KMS-11 (cell line): ENCODE measurements at regions not wholly inside any gene's neighbourhood (a gene's known extent, or its start where the extent isn't known, plus 50 kb on each side); places are given as distances from the start of the nearest gene placed in this dataset.

Experiments used
- H2AFZ ChIP-seq: fragments of 200-600 bp; sonication (generic); 2 replicates; pipeline ENCODE4 v1.6.1; 2016; ENCODE audit warnings: antibody characterized with exemption, mixed run types, low read depth
- H3K27ac ChIP-seq: fragments of 200-600 bp; sonication (generic); 2 replicates; pipeline ENCODE4 v1.6.1; 2016; ENCODE audit warnings: mild to moderate bottlenecking, mixed run types
- H3K27me3 ChIP-seq: fragments of 200-600 bp; sonication (generic); 2 replicates; pipeline ENCODE4 v1.6.1; 2017; ENCODE audit warnings: mild to moderate bottlenecking, low read depth, mixed run types, moderate library complexity; ENCODE audit not compliant: insufficient read depth
- H3K36me3 ChIP-seq: fragments of 200-600 bp; sonication (generic); 2 replicates; pipeline ENCODE4 v1.6.1; 2017; ENCODE audit warnings: mild to moderate bottlenecking, mixed run types; ENCODE audit not compliant: insufficient read depth
- H3K4me1 ChIP-seq: fragments of 200-600 bp; sonication (generic); 2 replicates; pipeline ENCODE4 v1.6.1; 2016; ENCODE audit warnings: mild to moderate bottlenecking, low read depth, mixed run types; ENCODE audit not compliant: poor library complexity, severe bottlenecking
- H3K4me2 ChIP-seq: fragments of 200-600 bp; sonication (generic); 2 replicates; pipeline ENCODE4 v1.7.0; 2016; ENCODE audit warnings: mild to moderate bottlenecking, mixed run types
- H3K4me3 ChIP-seq: fragments of 200-600 bp; sonication (generic); IDR thresholded peaks from 2 replicates; pipeline ENCODE4 v1.6.1; 2017; ENCODE audit warnings: low read depth, low read length, mixed read lengths; ENCODE audit not compliant: insufficient read depth
- H3K79me2 ChIP-seq: fragments of 200-600 bp; sonication (generic); 2 replicates; pipeline ENCODE4 v1.6.1; 2016; ENCODE audit warnings: low read depth, mixed run types; ENCODE audit not compliant: insufficient read depth
- H3K9ac ChIP-seq: fragments of 200-600 bp; sonication (generic); 2 replicates; pipeline ENCODE4 v1.6.1; 2016; ENCODE audit warnings: mild to moderate bottlenecking, mixed run types
- H4K20me1 ChIP-seq: fragments of 200-600 bp; sonication (generic); 2 replicates; pipeline ENCODE4 v1.6.1; 2016; ENCODE audit warnings: mild to moderate bottlenecking, mixed run types; ENCODE audit not compliant: insufficient read depth
- CTCF ChIP-seq: fragments of 200-600 bp; sonication (generic); conservative IDR thresholded peaks from 2 replicates; pipeline ENCODE4 v1.6.1; 2017; ENCODE audit warnings: low read depth, mild to moderate bottlenecking, antibody characterized with exemption, low read length, moderate library complexity, mixed read lengths

GRCh38 chr17:69944406-69944805, 130.6 kb upstream of the KCNJ16 start:
- Histone ChIP-seq H4K20me1 (no peaks in the 10 kb centered on the region), H3K36me3 (no peaks in the 10 kb centered on the region), H3K4me3 (no peak overlapping the region), H3K79me2 (no peaks in the 10 kb centered on the region), H3K9ac (no peak overlapping the region), H2AFZ (no peak overlapping the region), H3K27ac (no peak overlapping the region), H3K4me1 (no peaks in the 10 kb centered on the region), H3K27me3 (no peaks in the 10 kb centered on the region), H3K4me2 (no peak overlapping the region)
- no peak for TF ChIP-seq CTCF

- H4K20me1 ChIP-seq, result no peaks in the 10 kb centered on the region
- H3K36me3 ChIP-seq, result no peaks in the 10 kb centered on the region
- no peaks in the 10 kb centered on the region for H3K79me2 ChIP-seq
- TF ChIP-seq CTCF, result no peak
- no peak overlapping the region for H3K9ac ChIP-seq
- H3K4me1 ChIP-seq, result no peaks in the 10 kb centered on the region
- H3K27me3 ChIP-seq, result no peaks in the 10 kb centered on the region
- H3K4me2 ChIP-seq, result no peak overlapping the region
- H2AFZ ChIP-seq, result no peak overlapping the region
- H3K27ac ChIP-seq, result no peak overlapping the region
- H3K4me3 ChIP-seq, result no peak overlapping the region
Measured at GRCh38 chr17:69945698-69946185, 129.3 kb upstream of the KCNJ16 start.

GRCh38 chr17:69947027-69947759, 127.8 kb upstream of the KCNJ16 start:
- Histone ChIP-seq H3K79me2 (no peaks in the 10 kb centered on the region), H4K20me1 (no peaks in the 10 kb centered on the region), H3K4me1 (no peaks in the 10 kb centered on the region), H3K9ac (no peak overlapping the region), H3K27me3 (no peaks in the 10 kb centered on the region), H3K36me3 (no peaks in the 10 kb centered on the region), H3K27ac (no peak overlapping the region), H3K4me2 (no peak overlapping the region), H3K4me3 (no peak overlapping the region), H2AFZ (no peak overlapping the region)
- no peak for TF ChIP-seq CTCF

GRCh38 chr17:69948406-69948805, 126.6 kb upstream of the KCNJ16 start:
- no peak overlapping the region for H3K4me3 ChIP-seq
- H3K4me1 ChIP-seq, result no peaks in the 10 kb centered on the region
- no peaks in the 10 kb centered on the region for H4K20me1 ChIP-seq
- no peak overlapping the region for H3K27ac ChIP-seq
- no peak overlapping the region for H2AFZ ChIP-seq
- H3K4me2 ChIP-seq, result no peak overlapping the region
- no peak for TF ChIP-seq CTCF
- H3K79me2 ChIP-seq, result no peaks in the 10 kb centered on the region
- H3K36me3 ChIP-seq, result no peaks in the 10 kb centered on the region
- H3K9ac ChIP-seq, result no peak overlapping the region
- no peaks in the 10 kb centered on the region for H3K27me3 ChIP-seq
